ENCODE measurements at regions not wholly inside any gene's neighbourhood (a gene's known extent, or its start where the extent isn't known, plus 50 kb on each side); places are given as distances from the start of the nearest gene placed in this dataset.
"Not testable (repeated sequence)": the region's sequence is repeated elsewhere in the genome, so short reads cannot be mapped to it uniquely, and the experiment has no call there.

DNA sequence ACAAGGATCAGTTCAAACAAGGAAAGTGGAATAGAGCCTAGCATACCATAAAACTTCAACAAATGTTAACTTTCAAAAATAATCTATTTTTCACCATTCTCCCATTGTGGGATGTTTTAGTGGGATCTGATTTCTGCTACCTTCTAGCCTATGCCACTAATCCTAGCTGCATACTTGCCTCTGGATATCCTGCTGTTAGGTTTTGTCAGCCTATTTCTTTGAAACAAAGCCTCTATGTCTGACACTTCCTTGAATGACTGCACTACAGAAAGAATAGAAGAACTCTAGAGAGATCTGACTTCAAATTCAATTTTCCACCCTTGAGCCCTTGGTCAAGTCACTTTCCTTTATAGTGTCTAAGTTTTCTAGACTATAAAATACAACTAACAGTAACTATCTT lies 291.5 kb downstream of the PTH2R start:
- Mint-ChIP-seq H3K4me1 (no peaks in the 10 kb centered on the region), H3K27ac (no peak overlapping the region), H3K27me3 (no peaks in the 10 kb centered on the region), H3K36me3 (peaks cover 2% of the 10 kb centered on the region), H3K4me3 (no peak overlapping the region), H3K9me3 (peaks cover 0 to 2% (median 0%) of the 10 kb centered on the region in 3 donors)

GRCh38 chr2:208708486-208708885 lies 301.9 kb downstream of the PTH2R start:
- Mint-ChIP-seq H3K4me3 (no peak overlapping the region), H3K27me3 (peaks cover 3% of the 10 kb centered on the region), H3K4me1 (no peaks in the 10 kb centered on the region), H3K27ac (no peak overlapping the region), H3K36me3 (no peaks in the 10 kb centered on the region), H3K9me3 (no peaks in the 10 kb centered on the region)

- H3K9me3 Mint-ChIP-seq = no peaks in the 10 kb centered on the region
- H3K27ac Mint-ChIP-seq = no peak overlapping the region
- peaks cover 3% of the 10 kb centered on the region for H3K27me3 Mint-ChIP-seq
- H3K36me3 Mint-ChIP-seq = no peaks in the 10 kb centered on the region
- no peak overlapping the region for H3K4me3 Mint-ChIP-seq
- no peaks in the 10 kb centered on the region for H3K4me1 Mint-ChIP-seq
These were observed 305.0 kb downstream of the PTH2R start for GRCh38 chr2:208711598-208711997.

GRCh38 chr2:208713066-208713745 lies 306.6 kb downstream of the PTH2R start:
- Mint-ChIP-seq H3K36me3 (no peaks in the 10 kb centered on the region), H3K27me3 (peaks cover 3% of the 10 kb centered on the region), H3K9me3 (no peaks in the 10 kb centered on the region), H3K4me3 (no peak overlapping the region), H3K4me1 (no peaks in the 10 kb centered on the region), H3K27ac (no peak overlapping the region)

GRCh38 chr2:208718828-208719227 lies 312.2 kb downstream of the PTH2R start:
- H3K9me3 Mint-ChIP-seq = no peaks in the 10 kb centered on the region
- no peak overlapping the region for H3K4me3 Mint-ChIP-seq
- H3K27me3 Mint-ChIP-seq = no peaks in the 10 kb centered on the region
- H3K36me3 Mint-ChIP-seq = no peaks in the 10 kb centered on the region
- no peaks in the 10 kb centered on the region for H3K4me1 Mint-ChIP-seq
- H3K27ac Mint-ChIP-seq = no peak overlapping the region

- no peak overlapping the region for H3K27ac Mint-ChIP-seq
- H3K27me3 Mint-ChIP-seq = no peaks in the 10 kb centered on the region
- no peak overlapping the region for H3K4me3 Mint-ChIP-seq
- no peaks in the 10 kb centered on the region for H3K4me1 Mint-ChIP-seq
- H3K9me3 Mint-ChIP-seq = no peaks in the 10 kb centered on the region
- no peaks in the 10 kb centered on the region for H3K36me3 Mint-ChIP-seq
These were observed 316.1 kb downstream of the PTH2R start for GRCh38 chr2:208722731-208723130.

DNA sequence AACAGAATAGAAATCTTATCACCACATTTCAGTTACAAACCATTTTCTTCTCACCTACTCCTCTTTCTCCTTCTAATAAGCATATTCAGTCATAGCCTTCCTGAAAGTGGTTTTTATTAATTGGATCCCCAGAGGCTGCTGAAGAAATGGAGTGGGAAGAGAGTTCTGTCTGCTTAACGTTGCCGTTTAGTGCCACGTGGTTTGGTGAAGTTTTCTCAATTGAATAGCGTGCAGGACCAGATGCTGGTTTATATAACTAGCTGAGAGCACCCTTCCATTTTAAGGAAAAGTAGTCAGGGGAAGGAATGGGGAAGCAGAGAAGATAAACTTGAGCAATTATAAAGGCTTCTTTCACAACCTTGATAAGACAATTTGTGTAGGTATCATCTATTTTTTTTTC lies 318.7 kb downstream of the PTH2R start:
- no peaks in the 10 kb centered on the region for H3K4me1 Mint-ChIP-seq
- no peak overlapping the region for H3K27ac Mint-ChIP-seq
- H3K27me3 Mint-ChIP-seq = no peaks in the 10 kb centered on the region
- no peaks in the 10 kb centered on the region for H3K36me3 Mint-ChIP-seq
- H3K4me3 Mint-ChIP-seq = no peak overlapping the region
- H3K9me3 Mint-ChIP-seq = no peaks in the 10 kb centered on the region

- H3K36me3 Mint-ChIP-seq = no peaks in the 10 kb centered on the region
These were observed 319.6 kb downstream of the PTH2R start for GRCh38 chr2:208726242-208726641.

DNA sequence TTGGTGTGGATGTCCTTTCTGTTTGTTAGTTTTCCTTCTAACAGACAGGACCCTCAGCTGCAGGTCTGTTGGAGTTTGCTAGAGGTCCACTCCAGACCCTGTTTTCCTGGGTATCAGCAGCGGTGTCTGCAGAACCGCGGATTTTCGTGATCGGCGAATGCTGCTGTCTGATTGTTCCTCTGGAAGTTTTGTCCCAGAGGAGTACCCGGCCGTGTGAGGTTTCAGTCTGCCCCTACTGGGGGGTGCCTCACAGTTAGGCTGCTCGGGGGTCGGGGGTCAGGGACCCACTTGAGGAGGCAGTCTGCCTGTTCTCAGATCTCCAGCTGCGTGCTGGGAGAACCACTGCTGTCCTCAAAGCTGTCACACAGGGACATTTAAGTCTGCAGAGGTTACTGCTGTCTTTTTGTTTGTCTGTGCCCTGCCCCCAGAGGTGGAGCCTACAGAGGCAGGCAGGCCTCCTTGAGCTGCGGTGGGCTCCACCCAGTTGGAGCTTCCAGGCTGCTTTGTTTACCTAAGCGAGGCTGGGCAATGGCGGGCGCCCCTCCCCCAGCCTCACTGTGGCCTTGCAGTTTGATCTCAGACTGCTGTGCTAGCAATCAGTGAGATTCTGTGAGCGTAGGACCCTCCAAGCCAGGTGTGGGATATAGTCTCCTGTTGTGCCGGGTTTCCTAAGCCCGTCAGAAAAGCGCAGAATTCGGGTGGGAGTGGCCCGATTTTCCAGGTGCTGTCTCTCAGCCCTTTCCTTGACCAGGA lies 345.2 kb downstream of the PTH2R start:
- not testable (repeated sequence) for H3K27me3 Mint-ChIP-seq, H3K36me3 Mint-ChIP-seq, H3K4me3 Mint-ChIP-seq, H3K27ac Mint-ChIP-seq, H3K4me1 Mint-ChIP-seq
- peaks cover 3 to 11% (median 5%) of the 10 kb centered on the region in 3 donors for H3K9me3 Mint-ChIP-seq

More at GRCh38 chr2:208726242-208726641, 319.6 kb downstream of the PTH2R start:
- no peaks in the 10 kb centered on the region for H3K4me1 Mint-ChIP-seq
- no peak overlapping the region for H3K4me3 Mint-ChIP-seq
- H3K9me3 Mint-ChIP-seq = no peaks in the 10 kb centered on the region
- no peaks in the 10 kb centered on the region for H3K27me3 Mint-ChIP-seq
- no peak overlapping the region for H3K27ac Mint-ChIP-seq

DNA sequence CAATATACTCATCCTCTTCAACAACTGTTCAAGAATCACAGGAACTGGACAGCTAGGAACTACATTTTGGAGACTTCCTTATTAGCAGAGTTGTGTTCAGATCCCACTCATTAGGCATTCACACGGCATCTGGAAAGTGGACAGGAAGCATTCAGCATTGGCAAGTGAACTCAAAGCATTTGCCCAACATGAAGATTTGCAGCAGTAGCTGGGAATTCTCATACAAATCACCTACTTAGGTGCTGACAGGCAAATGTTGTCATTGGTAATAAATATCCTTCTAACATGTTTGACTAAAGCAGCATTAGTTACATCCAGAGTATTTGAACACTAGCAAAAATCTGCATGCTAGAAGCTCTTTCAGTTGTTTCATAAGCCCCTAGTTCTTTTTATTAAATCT lies 350.8 kb downstream of the PTH2R start:
- Mint-ChIP-seq H3K27ac (no peak overlapping the region), H3K4me3 (no peak overlapping the region), H3K27me3 (no peaks in the 10 kb centered on the region), H3K36me3 (no peaks in the 10 kb centered on the region), H3K9me3 (peaks cover 7 to 12% (median 8%) of the 10 kb centered on the region in 3 donors), H3K4me1 (no peaks in the 10 kb centered on the region)

GRCh38 chr2:208773074-208773473 lies 366.5 kb downstream of the PTH2R start:
- H3K27ac Mint-ChIP-seq = not testable (repeated sequence)

DNA sequence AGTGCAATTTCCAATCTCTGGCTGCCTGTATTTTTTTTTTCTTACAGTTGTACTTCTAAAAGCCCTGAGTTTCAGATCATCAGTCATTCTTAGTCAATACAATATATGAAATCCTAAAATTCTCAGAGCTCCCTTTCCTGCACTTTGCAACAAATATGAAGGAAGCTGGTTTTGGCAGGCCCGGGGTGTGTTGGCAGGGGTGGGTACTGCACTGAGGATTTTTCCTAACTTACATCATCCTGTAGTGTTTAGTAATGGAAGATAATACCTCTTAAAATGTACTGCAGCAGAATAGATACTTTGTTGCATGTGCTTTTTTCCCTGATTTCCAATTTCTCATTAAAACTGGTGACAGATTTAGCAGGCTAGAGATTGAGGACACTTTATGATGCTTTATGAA lies 374.6 kb downstream of the PTH2R start:
- peaks cover 0 to 2% (median 0%) of the 10 kb centered on the region in 3 donors for H3K9me3 Mint-ChIP-seq
- no peaks in the 10 kb centered on the region for H3K4me1 Mint-ChIP-seq
- no peak overlapping the region for H3K27ac Mint-ChIP-seq
- no peak overlapping the region for H3K4me3 Mint-ChIP-seq
- peaks cover 1% of the 10 kb centered on the region for H3K36me3 Mint-ChIP-seq
- no peaks in the 10 kb centered on the region for H3K27me3 Mint-ChIP-seq

More at GRCh38 chr2:208773074-208773473, 366.5 kb downstream of the PTH2R start:
- H3K9me3 Mint-ChIP-seq, H3K27me3 Mint-ChIP-seq, H3K4me1 Mint-ChIP-seq, H3K4me3 Mint-ChIP-seq, H3K36me3 Mint-ChIP-seq: not testable (repeated sequence)

DNA sequence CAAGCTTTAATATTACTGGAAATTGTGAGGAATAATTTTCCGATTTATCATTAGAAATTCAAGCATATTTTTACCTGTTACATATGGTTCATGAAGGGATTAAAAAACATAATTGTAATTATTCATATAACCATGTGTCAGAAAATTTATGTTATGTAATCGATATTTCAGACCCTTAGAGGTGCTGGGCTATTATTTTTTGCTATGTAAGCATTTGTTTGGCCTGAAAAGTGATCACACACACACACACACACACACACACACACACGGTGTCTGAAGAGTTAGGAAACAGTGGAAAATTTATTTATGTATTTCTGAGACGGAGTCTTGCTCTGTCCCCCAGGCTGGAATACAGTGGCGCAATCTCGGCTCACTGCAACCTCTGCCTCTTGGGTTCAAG lies 375.5 kb downstream of the PTH2R start:
- Mint-ChIP-seq H3K36me3 (peaks cover 1% of the 10 kb centered on the region), H3K4me3 (no peak overlapping the region), H3K27me3 (no peaks in the 10 kb centered on the region), H3K4me1 (no peaks in the 10 kb centered on the region), H3K9me3 (peaks cover 0 to 2% (median 0%) of the 10 kb centered on the region in 3 donors), H3K27ac (no peak overlapping the region)

DNA sequence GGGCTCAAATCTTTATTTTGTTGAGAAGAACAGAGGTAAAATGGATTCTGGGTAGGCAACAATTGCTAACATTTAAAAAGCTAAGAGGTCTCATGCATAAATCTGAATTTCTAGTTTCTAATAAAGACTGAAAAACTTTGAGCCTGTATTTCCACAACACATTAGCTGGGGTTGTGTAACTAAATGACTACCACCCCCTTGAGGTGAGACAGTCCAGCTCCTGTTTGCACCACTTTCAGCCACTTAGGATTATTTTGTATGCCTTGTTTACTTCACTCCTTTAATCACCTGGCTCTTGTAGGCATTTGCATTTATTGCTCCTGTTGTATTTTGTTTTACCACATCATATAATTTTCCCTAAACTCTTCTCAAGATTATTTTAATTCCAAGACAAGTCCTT lies 376.6 kb downstream of the PTH2R start:
- peaks cover 1% of the 10 kb centered on the region for H3K36me3 Mint-ChIP-seq
- H3K27ac Mint-ChIP-seq = no peak overlapping the region
- no peaks in the 10 kb centered on the region for H3K4me1 Mint-ChIP-seq
- H3K4me3 Mint-ChIP-seq = no peak overlapping the region
- no peaks in the 10 kb centered on the region for H3K27me3 Mint-ChIP-seq
- H3K9me3 Mint-ChIP-seq = peaks cover 0 to 4% (median 0%) of the 10 kb centered on the region in 3 donors

- H3K27me3 Mint-ChIP-seq, H3K36me3 Mint-ChIP-seq, H3K9me3 Mint-ChIP-seq, H3K4me1 Mint-ChIP-seq, H3K27ac Mint-ChIP-seq, H3K4me3 Mint-ChIP-seq: not testable (repeated sequence)
These were observed 378.2 kb downstream of the PTH2R start for GRCh38 chr2:208784774-208785173.

DNA sequence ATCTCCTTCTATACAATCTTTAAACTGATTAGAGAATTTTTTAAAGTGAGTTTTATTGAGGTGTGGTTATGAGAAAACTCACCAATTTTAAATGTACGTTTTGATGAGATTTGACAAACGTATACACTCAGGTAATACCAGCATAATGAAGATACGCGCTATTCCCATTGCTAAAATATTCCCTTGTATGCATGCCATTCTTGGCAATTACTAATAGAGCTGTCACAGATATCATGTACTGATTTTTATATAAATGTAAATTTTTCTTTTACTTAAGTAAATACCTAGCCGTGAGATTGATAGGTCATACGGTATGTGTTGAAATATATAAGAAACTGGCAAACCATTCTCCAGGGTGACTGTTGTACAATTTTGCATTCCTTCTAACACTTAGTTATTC lies 384.7 kb downstream of the PTH2R start:
- H3K27ac Mint-ChIP-seq = no peak overlapping the region
- peaks cover 0 to 4% (median 0%) of the 10 kb centered on the region in 3 donors for H3K9me3 Mint-ChIP-seq
- H3K27me3 Mint-ChIP-seq = no peaks in the 10 kb centered on the region
- no peaks in the 10 kb centered on the region for H3K4me1 Mint-ChIP-seq
- no peaks in the 10 kb centered on the region for H3K36me3 Mint-ChIP-seq
- no peak overlapping the region for H3K4me3 Mint-ChIP-seq
